K562 (cell line): ENCODE measurements at regions not wholly inside any gene's neighbourhood (a gene's known extent, or its start where the extent isn't known, plus 50 kb on each side); places are given as distances from the start of the nearest gene placed in this dataset.

ENCODE experiments used
- ATAC-seq: fragments of 200-7000 bp; cut with Tn5 transposase; 3 replicates; pipeline ENCODE4 v1.9.1; 2020; ENCODE audit warnings: moderate library complexity
- BruUV-seq: library from RNA; stranded (reverse); fragments of 400-500 nt; replicated peaks from 2 replicates; lab custom pipeline; 2021; lab: Mats Ljungman, UMichigan
- CTCF ChIA-PET: fragments of 300-600 bp; formaldehyde crosslinking; extraction: SDS; loops from one replicate; lab custom pipeline; 2021; ENCODE audit warnings: low intra/inter-chr PET ratio; lab: Yijun Ruan, JAX
- POLR2A ChIA-PET: fragments of 300-600, 350-650 bp; sonication (Branson Sonifier 250); formaldehyde crosslinking; extraction: SDS; loops from one replicate; lab custom pipeline; 2021; ENCODE audit warnings: antibody characterized with exemption, inconsistent platforms; lab: Yijun Ruan, JAX
- DNase-seq, 4 experiments: peaks; one replicate each; pipeline versions ENCODE4 v3.0.0 to v3.0.0-alpha.2; 2011 to 2018; ENCODE audit warnings: low spot score in 3 of 4, mixed read lengths in 3 of 4; ENCODE audit errors: extremely low read depth in 1 of 4
- FAIRE-seq: peaks from 2 replicates; lab custom pipeline; 2011; peaks lifted over from hg19 to GRCh38; lab: Jason Lieb, UNC
- H2AFZ ChIP-seq: 2 replicates; pipeline ENCODE4 v1.6.0; 2011; ENCODE audit warnings: low read depth, low read length, control low read depth, inconsistent platforms
- H3K27ac ChIP-seq: fragments of 200-600 bp; 3 replicates; pipeline ENCODE4 v1.8.0; 2011; ENCODE audit warnings: low read depth, mild to moderate bottlenecking, control low read depth, inconsistent platforms, low read length, moderate library complexity, mixed read lengths; ENCODE audit errors: extremely low read depth
- H3K27me3 ChIP-seq, 2 experiments: fragments of 300-600 bp in 1 of 2; 2 replicates in 1 of 2; 3 replicates in 1 of 2; pipeline versions ENCODE4 v1.6.0 to v1.8.0; 2011; ENCODE audit warnings: inconsistent platforms in 2 of 2, low read length in 2 of 2, mild to moderate bottlenecking in 1 of 2, mixed read lengths in 1 of 2, moderate library complexity in 1 of 2; ENCODE audit not compliant: control insufficient read depth in 2 of 2, insufficient read depth in 2 of 2
- H3K36me3 ChIP-seq: fragments of 300-600 bp; 3 replicates; pipeline ENCODE4 v1.8.0; 2011; ENCODE audit warnings: mild to moderate bottlenecking, low read length, inconsistent platforms; ENCODE audit not compliant: control insufficient read depth, insufficient read depth
- H3K4me1 ChIP-seq, 2 experiments: fragments of 200-600 bp in 1 of 2; replicated peaks in 1 of 2; 2 replicates in 1 of 2; 3 replicates in 1 of 2; pipeline versions ENCODE4 v1.5.1 to v1.8.0; 2011; ENCODE audit warnings: inconsistent platforms in 2 of 2, low read length in 2 of 2, mild to moderate bottlenecking in 1 of 2, mixed read lengths in 1 of 2, moderate library complexity in 1 of 2; ENCODE audit not compliant: control insufficient read depth in 2 of 2, insufficient read depth in 2 of 2
- H3K4me2 ChIP-seq: 2 replicates; pipeline ENCODE4 v1.6.1; 2011; ENCODE audit warnings: low read length, control low read depth, inconsistent platforms, mixed read lengths; ENCODE audit not compliant: insufficient read depth
- H3K4me3 ChIP-seq: fragments of 200-600 bp; sonication (generic), shearing (Covaris generic); 2 replicates; pipeline ENCODE4 v1.5.1; 2016; ENCODE audit warnings: control low read depth, inconsistent platforms
- H3K79me2 ChIP-seq: fragments of 200-600 bp; 3 replicates; pipeline ENCODE4 v1.8.0; 2011; ENCODE audit warnings: low read length, inconsistent platforms; ENCODE audit not compliant: control insufficient read depth, insufficient read depth
- H3K9ac ChIP-seq, 2 experiments: 2 replicates each; pipeline versions ENCODE4 v1.6.0 to v1.6.1; 2011; ENCODE audit warnings: low read depth in 2 of 2, low read length in 2 of 2, control low read depth in 1 of 2, inconsistent platforms in 1 of 2, mild to moderate bottlenecking in 1 of 2, mixed read lengths in 1 of 2; ENCODE audit not compliant: insufficient read depth in 1 of 2
- H3K9me1 ChIP-seq: one replicate; pipeline ENCODE4 v1.6.0; 2011; ENCODE audit warnings: inconsistent platforms, mild to moderate bottlenecking, low read length, moderate library complexity; ENCODE audit not compliant: control insufficient read depth, insufficient read depth
- H3K9me3 ChIP-seq: replicated peaks from 2 replicates; pipeline ENCODE4 v1.5.1; 2011; ENCODE audit warnings: low read depth, low read length, inconsistent platforms; ENCODE audit not compliant: control insufficient read depth, insufficient read depth
- H4K20me1 ChIP-seq: replicated peaks from 2 replicates; pipeline ENCODE4 v1.6.1; 2011; ENCODE audit warnings: low read length, inconsistent platforms, mixed read lengths; ENCODE audit not compliant: control insufficient read depth, insufficient read depth
- HDAC2 ChIP-seq: fragments of 450-650 bp; IDR thresholded peaks from 2 replicates; pipeline ENCODE4 v1.6.1; 2016; ENCODE audit warnings: mild to moderate bottlenecking
- PHTF2 ChIP-seq: fragments of 250-450 bp; sonication (Bioruptor Pico); IDR thresholded peaks from 2 replicates; pipeline ENCODE4 v1.5.0; 2021; ENCODE audit warnings: mild to moderate bottlenecking
- TCF7L2 ChIP-seq: fragments of 150-350 bp; IDR thresholded peaks from 2 replicates; pipeline ENCODE4 v1.6.1; 2016; ENCODE audit warnings: low read depth, mild to moderate bottlenecking, low read length, moderate library complexity
- ZBED1 ChIP-seq: IDR thresholded peaks from 2 replicates; pipeline ENCODE4 v1.6.1; 2014
- ZNF77 ChIP-seq: fragments of 250-450 bp; sonication (Bioruptor Pico); IDR thresholded peaks from 2 replicates; pipeline ENCODE4 v1.5.0; 2020
- WGBS: fragments of 100-300 bp; shearing (Covaris generic); methylation state at CpG from one replicate; pipeline ENCODE4 v1.1.6; 2016; ENCODE audit warnings: low coverage, mixed read lengths; ENCODE audit not compliant: insufficient coverage; ENCODE audit errors: missing lambda C conversion rate; 5-methylcytosine and 5-hydroxymethylcytosine counted together
- in situ Hi-C: fragments of 300-500 bp; cut with MboI; formaldehyde crosslinking; loops from 4 replicates; pipeline ENCODE4 v1.15.0; 2018; ENCODE audit warnings: inconsistent platforms, mixed read lengths
- intact Hi-C: fragments of 100-400 bp; cut with micrococcal nuclease; formaldehyde crosslinking; loops from 2 replicates; pipeline ENCODE4 v1.14.2; 2022

DNA sequence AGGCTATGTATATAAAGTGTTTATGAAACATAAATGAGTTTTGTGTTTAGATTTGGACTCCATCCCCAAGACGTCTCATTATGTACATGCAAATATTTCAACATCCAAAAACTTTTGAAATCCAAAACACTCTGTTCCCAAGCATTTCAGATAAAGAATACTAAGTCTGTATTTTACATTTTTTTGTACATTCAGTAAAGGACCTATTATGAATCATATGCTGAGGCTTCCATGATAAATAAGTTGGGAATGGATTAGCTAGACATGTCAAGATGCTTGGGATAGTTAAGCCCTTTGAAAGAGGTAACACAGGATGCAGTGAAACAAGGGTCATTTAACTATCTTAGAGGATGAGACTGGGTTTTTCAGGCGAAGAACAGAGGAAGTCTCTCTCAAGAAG is 262.9 kb downstream of the SNX13 start:
- no TSS peak for BruUV-seq
- in situ Hi-C loops (loop anchor here (25.0 kb wide), 1 partner anchor 2010 kb away; no protein-coding TSS in a partner anchor), intact Hi-C loops (loop anchor here (10.0 kb wide), 1 partner anchor 693 kb away; no protein-coding TSS in a partner anchor)
- no peak for ATAC-seq
- no peak for FAIRE-seq
- Histone ChIP-seq H3K4me2 (no peak overlapping the region), H2AFZ (no peak overlapping the region), H3K79me2 (no peaks in the 10 kb centered on the region), H3K4me1 (no peaks in the 10 kb centered on the region), H3K9me3 (no peaks in the 10 kb centered on the region), H3K9ac (no peak overlapping the region), H3K36me3 (no peaks in the 10 kb centered on the region), H3K27ac (no peak overlapping the region), H3K9me1 (no peaks in the 10 kb centered on the region), H3K4me3 (no peak overlapping the region), H4K20me1 (no peaks in the 10 kb centered on the region), H3K27me3 (no peaks in the 10 kb centered on the region)
- TF ChIP-seq TCF7L2 = no peak
- DNase-seq = no peak
- ChIA-PET CTCF (no interaction called here), POLR2A (interaction anchor here (0.7 kb wide), 1 partner anchor 103 kb away, joined by 3 read pairs; no protein-coding TSS in a partner anchor)
- 0% methylated on average over 2 of the region's 2 CpGs for WGBS

- Histone ChIP-seq H3K9ac (no peak overlapping the region), H3K79me2 (no peaks in the 10 kb centered on the region), H3K9me3 (no peaks in the 10 kb centered on the region), H3K4me3 (no peak overlapping the region), H4K20me1 (no peaks in the 10 kb centered on the region), H3K4me1 (no peaks in the 10 kb centered on the region), H2AFZ (no peak overlapping the region), H3K36me3 (no peaks in the 10 kb centered on the region), H3K27me3 (no peaks in the 10 kb centered on the region), H3K4me2 (no peak overlapping the region), H3K9me1 (no peaks in the 10 kb centered on the region), H3K27ac (no peak overlapping the region)
- POLR2A ChIA-PET = no interaction called here
- WGBS = 0% methylated on average over 2 of the region's 2 CpGs
- TF ChIP-seq HDAC2 = no peak
- no peak for TF ChIP-seq ZNF77 (CRISPR knock-in tag)
- no peak for TF ChIP-seq PHTF2 (CRISPR knock-in tag)
- TF ChIP-seq ZBED1 = no peak
- intact Hi-C loops = loop anchor here (10.0 kb wide), 1 partner anchor 694 kb away; no protein-coding TSS in a partner anchor
- BruUV-seq = no TSS peak
- DNase-seq (no peak), ATAC-seq (no peak), FAIRE-seq (no peak)
- in situ Hi-C loops = loop anchor here (25.0 kb wide), 1 partner anchor 2008 kb away; no protein-coding TSS in a partner anchor
- CTCF ChIA-PET = interaction anchor here (0.6 kb wide), 1 partner anchor 666 kb away, joined by 3 read pairs; no protein-coding TSS in a partner anchor
Measured at GRCh38 chr7:17678896-17679295, 261.4 kb downstream of the SNX13 start.
